ENCODE measurements at regions not wholly inside any gene's neighbourhood (a gene's known extent, or its start where the extent isn't known, plus 50 kb on each side); places are given as distances from the start of the nearest gene placed in this dataset.

DNA sequence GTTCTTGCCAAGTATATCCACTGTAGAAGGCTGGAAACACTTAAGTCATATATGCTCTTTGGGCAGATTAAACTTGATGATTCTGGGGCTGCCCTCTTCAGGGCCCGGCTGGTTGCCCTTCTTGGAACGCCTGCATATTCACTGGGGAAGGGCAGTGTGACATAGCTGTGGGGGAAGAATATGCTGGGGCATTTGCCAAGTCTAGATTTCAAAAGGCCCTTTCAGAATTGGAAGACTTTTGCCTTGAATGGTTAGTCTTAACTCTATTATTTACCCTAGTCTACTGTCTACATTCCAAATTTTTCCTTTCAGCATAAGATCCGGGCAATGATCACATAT, 161.2 kb upstream of the PITX1 start:
- H3K9me2 ChIP-seq (ENCODE audit: insufficient read depth), result no peaks in the 10 kb centered on the region
- no peak for TF ChIP-seq EZH2 (IDR thresholded peaks at IDR 0.05; ENCODE audit: insufficient read depth, poor library complexity, severe bottlenecking)
- TF ChIP-seq EZH2phosphoT487 (IDR thresholded peaks at IDR 0.05; ENCODE audit: insufficient read depth, low read depth), result no peak
- no peak overlapping the region for H3K4me3 ChIP-seq
- in situ Hi-C loops (cut with MboI), result no loop called here
- peak; percentile 35 for DNase-seq
- peaks cover 21% of the 10 kb centered on the region for H3F3A ChIP-seq (ENCODE audit: insufficient read depth)
- no peaks in the 10 kb centered on the region for H3K79me2 ChIP-seq (ENCODE audit: insufficient read depth)
- no peaks in the 10 kb centered on the region for H4K20me1 ChIP-seq (ENCODE audit: insufficient read depth)
- no peak overlapping the region for H2AFZ ChIP-seq
- H3K4me2 ChIP-seq (ENCODE audit: unreplicated experiment), result peak overlapping the region; percentile 7
- H3K4me1 ChIP-seq (ENCODE audit: insufficient read depth), result peaks cover 21% of the 10 kb centered on the region
- 81 to 86% methylated on average over 3 of the region's 3 CpGs for WGBS, 2 experiments (ENCODE audit: low coverage in 1 of 2, low lambda C conversion rate in 2 of 2, missing lambda C conversion rate in 2 of 2)
- H3K27ac ChIP-seq, result peak overlapping the region; percentile 31; the same call in 1 of the 2 replicates
- 0 out of 2 replicates have a peak, but pooled peaks cover 7% of the 10 kb centered on the region for H3K27me3 ChIP-seq (replicated peaks; ENCODE audit: insufficient read depth)
- H3K36me3 ChIP-seq (ENCODE audit: low read depth), result no peaks in the 10 kb centered on the region
- H3K9me3 ChIP-seq (ENCODE audit: low read depth), result no peaks in the 10 kb centered on the region
- no peak overlapping the region for H3K9ac ChIP-seq

DNA sequence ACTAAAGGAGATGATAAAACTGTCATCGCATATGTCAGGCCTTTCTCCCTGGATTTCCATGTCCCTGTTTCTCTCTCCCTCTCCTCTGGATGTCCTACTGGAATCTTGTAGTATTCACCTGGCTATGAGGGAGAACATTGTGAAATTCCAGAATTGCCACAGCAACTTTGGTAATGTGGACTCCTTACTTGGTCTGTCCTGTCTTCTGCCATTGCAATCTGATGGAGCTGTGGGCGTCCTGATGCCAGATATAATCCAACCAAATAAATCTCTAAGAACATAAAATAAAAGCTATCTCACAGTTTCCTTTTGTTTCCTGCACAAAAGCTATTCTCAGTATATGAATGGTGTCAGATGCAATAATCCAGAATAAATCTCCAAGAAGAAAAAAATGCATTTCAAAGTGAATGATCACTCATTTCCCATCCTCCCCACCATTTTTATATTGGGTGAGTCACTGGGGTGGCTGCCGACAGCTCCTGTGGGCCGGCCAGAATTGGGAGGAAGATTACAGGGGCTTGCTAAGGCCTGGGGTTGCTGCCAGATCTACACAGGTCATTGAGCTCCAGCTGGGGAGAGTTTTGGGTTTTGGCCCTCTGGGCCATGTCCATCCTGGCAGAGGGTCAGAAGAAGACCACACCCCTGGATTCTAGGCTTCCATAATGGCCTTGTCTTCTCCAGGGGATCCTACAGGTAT, 160.7 kb upstream of the PITX1 start:
- no peaks in the 10 kb centered on the region for H3K79me2 ChIP-seq (ENCODE audit: insufficient read depth)
- H3K4me1 ChIP-seq (ENCODE audit: insufficient read depth), result peaks cover 21% of the 10 kb centered on the region
- H3K36me3 ChIP-seq (ENCODE audit: low read depth), result no peaks in the 10 kb centered on the region
- TF ChIP-seq EZH2 (IDR thresholded peaks at IDR 0.05; ENCODE audit: insufficient read depth, poor library complexity, severe bottlenecking), result no peak
- TF ChIP-seq EZH2phosphoT487 (IDR thresholded peaks at IDR 0.05; ENCODE audit: insufficient read depth, low read depth), result no peak
- H3K9me2 ChIP-seq (ENCODE audit: insufficient read depth), result no peaks in the 10 kb centered on the region
- H3K27me3 ChIP-seq (replicated peaks; ENCODE audit: insufficient read depth), result 0 out of 2 replicates have a peak, but pooled peaks cover 12% of the 10 kb centered on the region
- H3F3A ChIP-seq (ENCODE audit: insufficient read depth), result peaks cover 21% of the 10 kb centered on the region
- no peaks in the 10 kb centered on the region for H3K9me3 ChIP-seq (ENCODE audit: low read depth)
- H3K4me3 ChIP-seq, result no peak overlapping the region
- peak; percentile 64 for DNase-seq
- H3K27ac ChIP-seq, result peak overlapping the region; percentile 31; the same call in 1 of the 2 replicates
- peak overlapping the region; percentile 7 for H3K4me2 ChIP-seq (ENCODE audit: unreplicated experiment)
- H3K9ac ChIP-seq, result no peak overlapping the region
- no peaks in the 10 kb centered on the region for H4K20me1 ChIP-seq (ENCODE audit: insufficient read depth)
- WGBS, 2 experiments (ENCODE audit: low coverage in 1 of 2, low lambda C conversion rate in 2 of 2, missing lambda C conversion rate in 2 of 2), result 60 to 62% methylated on average over 4 of the region's 4 CpGs
- in situ Hi-C loops (cut with MboI), result no loop called here
- no peak overlapping the region for H2AFZ ChIP-seq

DNA sequence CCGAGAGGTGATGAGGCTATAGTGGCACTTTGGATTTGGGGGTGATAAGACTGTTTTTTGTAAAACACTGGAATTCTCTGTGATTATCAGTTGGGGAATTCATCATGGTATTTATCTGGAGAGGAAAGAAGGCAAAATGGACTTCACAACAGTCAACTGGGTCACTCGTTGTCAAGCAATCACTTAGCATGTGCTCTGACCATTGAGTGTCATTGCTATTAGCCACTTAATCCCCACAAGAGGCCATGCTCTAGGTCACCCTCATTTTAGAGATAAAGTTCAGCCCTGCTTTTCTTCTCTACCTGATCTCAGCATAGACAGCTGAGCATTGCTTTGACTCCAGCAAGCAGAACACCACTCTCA, 160.1 kb upstream of the PITX1 start:
- Histone ChIP-seq H4K20me1 (ENCODE audit: insufficient read depth) (no peaks in the 10 kb centered on the region), H3K9me2 (ENCODE audit: insufficient read depth) (no peaks in the 10 kb centered on the region), H3K36me3 (ENCODE audit: low read depth) (no peaks in the 10 kb centered on the region), H3K4me2 (ENCODE audit: unreplicated experiment) (peak overlapping the region; percentile 28), H3K9me3 (ENCODE audit: low read depth) (no peaks in the 10 kb centered on the region), H3F3A (ENCODE audit: insufficient read depth) (peaks cover 21% of the 10 kb centered on the region), H3K79me2 (ENCODE audit: insufficient read depth) (no peaks in the 10 kb centered on the region), H3K27me3 (replicated peaks; ENCODE audit: insufficient read depth) (peaks cover 17% of the 10 kb centered on the region), H3K9ac (no peak overlapping the region), H3K4me3 (no peak overlapping the region), H2AFZ (no peak overlapping the region), H3K27ac (no peak overlapping the region), H3K4me1 (ENCODE audit: insufficient read depth) (peaks cover 21% of the 10 kb centered on the region)
- TF ChIP-seq EZH2phosphoT487 (IDR thresholded peaks at IDR 0.05; ENCODE audit: insufficient read depth, low read depth) (no peak), EZH2 (IDR thresholded peaks at IDR 0.05; ENCODE audit: insufficient read depth, poor library complexity, severe bottlenecking) (no peak)
- 91 to 95% methylated on average over 2 of the region's 2 CpGs for WGBS, 2 experiments (ENCODE audit: low coverage in 1 of 2, low lambda C conversion rate in 2 of 2, missing lambda C conversion rate in 2 of 2)
- in situ Hi-C loops (cut with MboI), result no loop called here
- no peak for DNase-seq

DNA sequence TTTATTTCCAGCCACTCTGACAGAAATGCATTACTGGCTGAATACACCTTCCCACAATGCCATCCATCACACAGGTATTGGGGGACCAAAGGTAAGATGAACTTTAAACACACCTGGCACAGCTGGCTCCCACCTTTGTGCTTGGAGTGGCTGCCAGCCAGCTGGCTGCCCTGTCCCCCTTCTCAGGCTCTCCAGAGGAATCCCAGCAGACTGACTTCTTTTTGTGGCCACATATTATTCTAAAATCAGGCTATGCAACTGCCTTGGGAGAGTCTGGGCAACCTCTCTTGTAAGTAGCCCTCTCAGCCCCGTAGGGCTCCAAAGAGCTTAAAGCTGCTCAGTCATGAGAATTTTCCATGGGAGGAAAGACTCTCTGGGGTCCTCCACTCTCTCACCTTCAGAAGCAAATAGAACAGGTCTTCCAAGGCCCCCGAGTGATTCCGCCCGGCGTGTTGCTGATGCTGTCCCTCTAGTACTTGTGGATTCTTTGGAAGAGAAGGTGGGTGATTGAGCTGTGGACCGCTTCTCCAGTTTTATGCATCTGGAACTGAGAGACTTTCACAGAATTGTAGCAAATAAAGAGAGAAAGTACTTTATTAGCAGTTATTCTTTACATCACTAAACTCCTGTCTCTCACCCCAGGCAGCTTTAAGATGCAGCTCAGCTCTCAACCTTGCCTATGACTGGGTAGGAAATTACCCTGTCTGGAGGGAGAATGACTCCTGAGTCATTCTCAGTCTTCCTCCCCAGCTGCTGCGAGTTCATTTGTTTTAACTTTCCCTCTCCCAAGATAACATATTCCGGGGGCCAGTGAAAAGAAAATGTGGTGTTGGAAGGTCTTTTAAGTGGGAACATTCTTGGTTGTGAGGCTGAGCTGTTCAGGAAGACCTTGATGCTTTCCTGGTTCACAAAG, 159.4 kb upstream of the PITX1 start:
- no peaks in the 10 kb centered on the region for H3K36me3 ChIP-seq (ENCODE audit: low read depth)
- H3K4me3 ChIP-seq, result no peak overlapping the region
- in situ Hi-C loops (cut with MboI), result no loop called here
- H3K27ac ChIP-seq, result no peak overlapping the region
- H3K27me3 ChIP-seq (replicated peaks; ENCODE audit: insufficient read depth), result peaks cover 23% of the 10 kb centered on the region
- no peaks in the 10 kb centered on the region for H3K9me2 ChIP-seq (ENCODE audit: insufficient read depth)
- H2AFZ ChIP-seq, result no peak overlapping the region
- no peaks in the 10 kb centered on the region for H4K20me1 ChIP-seq (ENCODE audit: insufficient read depth)
- H3K9ac ChIP-seq, result no peak overlapping the region
- H3K9me3 ChIP-seq (ENCODE audit: low read depth), result no peaks in the 10 kb centered on the region
- H3K4me1 ChIP-seq (ENCODE audit: insufficient read depth), result peaks cover 21% of the 10 kb centered on the region
- 69 to 76% methylated on average over 8 of the region's 8 CpGs for WGBS, 2 experiments (ENCODE audit: low coverage in 1 of 2, low lambda C conversion rate in 2 of 2, missing lambda C conversion rate in 2 of 2)
- H3F3A ChIP-seq (ENCODE audit: insufficient read depth), result peaks cover 21% of the 10 kb centered on the region
- peak overlapping the region; percentile 28 for H3K4me2 ChIP-seq (ENCODE audit: unreplicated experiment)
- TF ChIP-seq EZH2phosphoT487 (IDR thresholded peaks at IDR 0.05; ENCODE audit: insufficient read depth, low read depth), result no peak
- TF ChIP-seq EZH2 (IDR thresholded peaks at IDR 0.05; ENCODE audit: insufficient read depth, poor library complexity, severe bottlenecking), result no peak
- DNase-seq, result peak; percentile 78
- no peaks in the 10 kb centered on the region for H3K79me2 ChIP-seq (ENCODE audit: insufficient read depth)
